WTC11 (cell line): ENCODE measurements at regions not wholly inside any gene's neighbourhood (a gene's known extent, or its start where the extent isn't known, plus 50 kb on each side); places are given as distances from the start of the nearest gene placed in this dataset.

ENCODE experiments used
- ATAC-seq: fragments of 200-7000 bp; cut with Tn5 transposase; 2 replicates; pipeline ENCODE4 v1.10.0; 2021; ENCODE audit warnings: mild to moderate bottlenecking, moderate library complexity
- CTCF ChIA-PET: fragments of 300-600 bp; sonication (Branson Sonifier 250); formaldehyde crosslinking; loops from one replicate; lab custom pipeline; 2021; ENCODE audit warnings: antibody characterized with exemption; lab: Charles Lee
- POLR2A ChIA-PET: fragments of 350-600 bp; sonication (Branson Sonifier 250); formaldehyde crosslinking; loops from one replicate; lab custom pipeline; 2021; ENCODE audit warnings: antibody characterized with exemption; lab: Charles Lee
- DNase-seq: peaks from one replicate; pipeline ENCODE4 v3.0.0; 2021; ENCODE audit warnings: low spot score
- H3K27ac Mint-ChIP-seq: 2 replicates; pipeline ENCODE4 v1.8.0; 2021; ENCODE audit warnings: mixed read lengths
- H3K27me3 Mint-ChIP-seq: 2 replicates; pipeline ENCODE4 v1.8.0; 2021; ENCODE audit warnings: low read depth, mild to moderate bottlenecking, moderate library complexity, mixed read lengths
- H3K36me3 Mint-ChIP-seq: 2 replicates; pipeline ENCODE4 v1.8.0; 2021; ENCODE audit warnings: mixed read lengths
- H3K4me1 Mint-ChIP-seq: 2 replicates; pipeline ENCODE4 v1.8.0; 2022; ENCODE audit warnings: mixed read lengths
- H3K4me3 Mint-ChIP-seq: 2 replicates; pipeline ENCODE4 v1.8.0; 2021; ENCODE audit warnings: mild to moderate bottlenecking, moderate library complexity, mixed read lengths
- H3K9me3 Mint-ChIP-seq: 2 replicates; pipeline ENCODE4 v1.8.0; 2021; ENCODE audit warnings: mixed read lengths
- ARID4B ChIP-seq: sonication (generic); formaldehyde crosslinking; IDR thresholded peaks from 2 replicates; pipeline ENCODE4 v1.8.0; 2023; ENCODE audit warnings: missing genetic modification reagents, mild to moderate bottlenecking, borderline replicate concordance
- CBFB ChIP-seq: sonication (generic); formaldehyde crosslinking; IDR thresholded peaks from 2 replicates; pipeline ENCODE4 v1.8.1; 2022; ENCODE audit warnings: mild to moderate bottlenecking, low read depth, missing genetic modification reagents
- ELF4 ChIP-seq: sonication (generic); formaldehyde crosslinking; IDR thresholded peaks from 2 replicates; pipeline ENCODE4 v1.8.1; 2022; ENCODE audit warnings: low read depth, mild to moderate bottlenecking, moderate library complexity, missing genetic modification reagents
- FOXJ3 ChIP-seq: sonication (generic); formaldehyde crosslinking; IDR thresholded peaks from 2 replicates; pipeline ENCODE4 v1.9.0; 2021; ENCODE audit warnings: missing genetic modification reagents, mild to moderate bottlenecking, borderline replicate concordance
- FOXK1 ChIP-seq: sonication (generic); formaldehyde crosslinking; IDR thresholded peaks from 2 replicates; pipeline ENCODE4 v1.8.0; 2022; ENCODE audit warnings: mild to moderate bottlenecking, moderate library complexity, missing genetic modification reagents
- GABPB1 ChIP-seq: sonication (generic); formaldehyde crosslinking; IDR thresholded peaks from 2 replicates; pipeline ENCODE4 v1.8.1; 2023; ENCODE audit warnings: mild to moderate bottlenecking, missing genetic modification reagents
- OVOL2 ChIP-seq: fragments of 250-450 bp; sonication (Bioruptor Pico); IDR thresholded peaks from 2 replicates; pipeline ENCODE4 v1.9.0; 2021; ENCODE audit warnings: mild to moderate bottlenecking, borderline replicate concordance
- SP1 ChIP-seq: sonication (generic); formaldehyde crosslinking; conservative IDR thresholded peaks from 2 replicates; pipeline ENCODE4 v1.8.1; 2022; ENCODE audit warnings: missing genetic modification reagents
- TEAD4 ChIP-seq: sonication (generic); formaldehyde crosslinking; IDR thresholded peaks from 2 replicates; pipeline ENCODE4 v1.8.0; 2022; ENCODE audit warnings: mild to moderate bottlenecking, missing genetic modification reagents
- USF1 ChIP-seq: sonication (generic); formaldehyde crosslinking; IDR thresholded peaks from 2 replicates; pipeline ENCODE4 v1.8.0; 2022; ENCODE audit warnings: mild to moderate bottlenecking, missing genetic modification reagents
- ZBTB21 ChIP-seq: sonication (generic); formaldehyde crosslinking; IDR thresholded peaks from 2 replicates; pipeline ENCODE4 v1.8.1; 2023; ENCODE audit warnings: mild to moderate bottlenecking, missing genetic modification reagents, borderline replicate concordance
- ZNF219 ChIP-seq: sonication (generic); formaldehyde crosslinking; IDR thresholded peaks from 2 replicates; pipeline ENCODE4 v1.8.0; 2023; ENCODE audit warnings: missing genetic modification reagents, mild to moderate bottlenecking, borderline replicate concordance
- ZNF416 ChIP-seq: fragments of 250-450 bp; sonication (Bioruptor Pico); IDR thresholded peaks from 2 replicates; pipeline ENCODE4 v1.9.0; 2021; ENCODE audit warnings: mild to moderate bottlenecking, inconsistent platforms
- TF ChIP-seq, protein P1 (sequence below): sonication (generic); formaldehyde crosslinking; IDR thresholded peaks from 2 replicates; pipeline ENCODE4 v1.8.0; 2023; ENCODE audit warnings: mild to moderate bottlenecking, missing genetic modification reagents
- TF ChIP-seq, protein P2 (sequence below): sonication (generic); formaldehyde crosslinking; IDR thresholded peaks from 2 replicates; pipeline ENCODE4 v1.8.0; 2023; ENCODE audit warnings: missing genetic modification reagents
- TF ChIP-seq, protein P3 (sequence below): fragments of 250-450 bp; sonication (Bioruptor Pico); IDR thresholded peaks from 2 replicates; pipeline ENCODE4 v1.9.0; 2021; ENCODE audit warnings: moderate library complexity, mild to moderate bottlenecking, inconsistent platforms, borderline replicate concordance
- TF ChIP-seq, protein P4 (sequence below): sonication (generic); formaldehyde crosslinking; IDR thresholded peaks from 2 replicates; pipeline ENCODE4 v1.8.1; 2023; ENCODE audit warnings: mild to moderate bottlenecking, missing genetic modification reagents
- TF ChIP-seq, protein P5 (sequence below): sonication (generic); formaldehyde crosslinking; IDR thresholded peaks from 2 replicates; pipeline ENCODE4 v1.8.1; 2023; ENCODE audit warnings: mild to moderate bottlenecking, missing genetic modification reagents, moderate library complexity
- TF ChIP-seq, protein P6 (sequence below): sonication (generic); formaldehyde crosslinking; IDR thresholded peaks from 2 replicates; pipeline ENCODE4 v1.8.0; 2022; ENCODE audit warnings: missing genetic modification reagents

DNA sequence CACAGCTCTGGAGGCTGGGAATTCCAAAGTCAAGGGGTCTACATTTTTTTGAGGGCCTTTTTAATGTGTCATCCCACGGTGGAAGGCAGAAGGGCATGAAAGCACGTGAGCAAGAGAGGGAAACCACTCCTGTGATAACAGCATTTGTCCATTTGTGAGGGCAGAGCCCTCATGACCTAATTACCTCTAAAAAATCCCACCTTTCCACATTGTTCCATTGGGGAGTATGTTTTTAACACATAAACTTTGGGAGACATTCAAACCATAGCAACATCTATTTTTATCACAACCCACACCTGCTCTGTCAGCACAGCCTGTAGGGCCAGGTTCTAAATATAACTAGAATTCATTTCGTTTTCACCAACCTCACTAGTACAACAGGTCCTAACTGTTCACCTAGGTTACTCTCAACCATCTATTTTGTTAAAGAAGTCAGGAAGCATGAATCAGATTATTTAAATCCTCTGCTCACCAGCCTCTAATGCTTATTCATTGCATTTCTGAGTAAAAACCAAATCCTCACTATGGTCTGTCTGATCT is 92.2 kb upstream of the DPP10 start:
- no peaks in the 10 kb centered on the region for H3K27me3 Mint-ChIP-seq
- peaks cover 66% of the 10 kb centered on the region for H3K9me3 Mint-ChIP-seq
- peaks cover 21% of the 10 kb centered on the region for H3K36me3 Mint-ChIP-seq
- H3K27ac Mint-ChIP-seq, result no peak overlapping the region
- H3K4me1 Mint-ChIP-seq, result no peaks in the 10 kb centered on the region
- no peak for DNase-seq
- no peak overlapping the region for H3K4me3 Mint-ChIP-seq
- TF ChIP-seq, protein P1, sequence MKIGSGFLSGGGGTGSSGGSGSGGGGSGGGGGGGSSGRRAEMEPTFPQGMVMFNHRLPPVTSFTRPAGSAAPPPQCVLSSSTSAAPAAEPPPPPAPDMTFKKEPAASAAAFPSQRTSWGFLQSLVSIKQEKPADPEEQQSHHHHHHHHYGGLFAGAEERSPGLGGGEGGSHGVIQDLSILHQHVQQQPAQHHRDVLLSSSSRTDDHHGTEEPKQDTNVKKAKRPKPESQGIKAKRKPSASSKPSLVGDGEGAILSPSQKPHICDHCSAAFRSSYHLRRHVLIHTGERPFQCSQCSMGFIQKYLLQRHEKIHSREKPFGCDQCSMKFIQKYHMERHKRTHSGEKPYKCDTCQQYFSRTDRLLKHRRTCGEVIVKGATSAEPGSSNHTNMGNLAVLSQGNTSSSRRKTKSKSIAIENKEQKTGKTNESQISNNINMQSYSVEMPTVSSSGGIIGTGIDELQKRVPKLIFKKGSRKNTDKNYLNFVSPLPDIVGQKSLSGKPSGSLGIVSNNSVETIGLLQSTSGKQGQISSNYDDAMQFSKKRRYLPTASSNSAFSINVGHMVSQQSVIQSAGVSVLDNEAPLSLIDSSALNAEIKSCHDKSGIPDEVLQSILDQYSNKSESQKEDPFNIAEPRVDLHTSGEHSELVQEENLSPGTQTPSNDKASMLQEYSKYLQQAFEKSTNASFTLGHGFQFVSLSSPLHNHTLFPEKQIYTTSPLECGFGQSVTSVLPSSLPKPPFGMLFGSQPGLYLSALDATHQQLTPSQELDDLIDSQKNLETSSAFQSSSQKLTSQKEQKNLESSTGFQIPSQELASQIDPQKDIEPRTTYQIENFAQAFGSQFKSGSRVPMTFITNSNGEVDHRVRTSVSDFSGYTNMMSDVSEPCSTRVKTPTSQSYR (CRISPR knock-in tag), result no peak
- TF ChIP-seq ZNF416 (CRISPR knock-in tag) (no peak), CBFB (CRISPR knock-in tag) (no peak), ZNF219 (no peak), ARID4B (CRISPR knock-in tag) (no peak), FOXJ3 (no peak), OVOL2 (CRISPR knock-in tag) (no peak), FOXK1 (CRISPR knock-in tag) (no peak), ELF4 (CRISPR knock-in tag) (no peak)
- TF ChIP-seq, protein P2, sequence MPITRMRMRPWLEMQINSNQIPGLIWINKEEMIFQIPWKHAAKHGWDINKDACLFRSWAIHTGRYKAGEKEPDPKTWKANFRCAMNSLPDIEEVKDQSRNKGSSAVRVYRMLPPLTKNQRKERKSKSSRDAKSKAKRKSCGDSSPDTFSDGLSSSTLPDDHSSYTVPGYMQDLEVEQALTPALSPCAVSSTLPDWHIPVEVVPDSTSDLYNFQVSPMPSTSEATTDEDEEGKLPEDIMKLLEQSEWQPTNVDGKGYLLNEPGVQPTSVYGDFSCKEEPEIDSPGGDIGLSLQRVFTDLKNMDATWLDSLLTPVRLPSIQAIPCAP (CRISPR knock-in tag), result no peak
- TF ChIP-seq, protein P3, sequence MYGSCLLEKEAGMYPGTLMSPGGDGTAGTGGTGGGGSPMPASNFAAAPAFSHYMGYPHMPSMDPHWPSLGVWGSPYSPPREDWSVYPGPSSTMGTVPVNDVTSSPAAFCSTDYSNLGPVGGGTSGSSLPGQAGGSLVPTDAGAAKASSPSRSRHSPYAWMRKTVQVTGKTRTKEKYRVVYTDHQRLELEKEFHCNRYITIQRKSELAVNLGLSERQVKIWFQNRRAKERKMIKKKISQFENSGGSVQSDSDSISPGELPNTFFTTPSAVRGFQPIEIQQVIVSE, result no peak
- TF ChIP-seq, protein P4, sequence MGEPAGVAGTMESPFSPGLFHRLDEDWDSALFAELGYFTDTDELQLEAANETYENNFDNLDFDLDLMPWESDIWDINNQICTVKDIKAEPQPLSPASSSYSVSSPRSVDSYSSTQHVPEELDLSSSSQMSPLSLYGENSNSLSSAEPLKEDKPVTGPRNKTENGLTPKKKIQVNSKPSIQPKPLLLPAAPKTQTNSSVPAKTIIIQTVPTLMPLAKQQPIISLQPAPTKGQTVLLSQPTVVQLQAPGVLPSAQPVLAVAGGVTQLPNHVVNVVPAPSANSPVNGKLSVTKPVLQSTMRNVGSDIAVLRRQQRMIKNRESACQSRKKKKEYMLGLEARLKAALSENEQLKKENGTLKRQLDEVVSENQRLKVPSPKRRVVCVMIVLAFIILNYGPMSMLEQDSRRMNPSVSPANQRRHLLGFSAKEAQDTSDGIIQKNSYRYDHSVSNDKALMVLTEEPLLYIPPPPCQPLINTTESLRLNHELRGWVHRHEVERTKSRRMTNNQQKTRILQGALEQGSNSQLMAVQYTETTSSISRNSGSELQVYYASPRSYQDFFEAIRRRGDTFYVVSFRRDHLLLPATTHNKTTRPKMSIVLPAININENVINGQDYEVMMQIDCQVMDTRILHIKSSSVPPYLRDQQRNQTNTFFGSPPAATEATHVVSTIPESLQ, result no peak
- POLR2A ChIA-PET, result no interaction called here
- CTCF ChIA-PET, result no interaction called here
- no peak for ATAC-seq

DNA sequence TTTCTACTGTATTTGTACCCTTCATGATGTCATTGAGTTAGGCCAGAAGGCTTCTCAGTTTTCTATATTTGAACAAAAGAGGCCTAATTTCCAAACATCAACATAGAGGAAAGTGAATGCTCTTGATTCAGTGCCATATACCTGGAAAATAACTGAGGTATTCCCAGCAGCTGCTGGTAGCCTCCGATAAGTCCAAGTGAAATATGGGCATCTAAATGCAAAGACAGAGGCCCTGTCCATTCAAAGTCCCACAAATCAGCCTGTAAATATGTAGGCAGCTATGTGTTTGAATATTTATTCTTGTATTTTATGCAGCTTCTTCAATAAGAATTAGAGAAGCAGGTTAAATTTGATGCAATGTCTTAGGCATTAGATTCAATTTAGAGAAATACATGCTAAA is 89.5 kb upstream of the DPP10 start:
- no peak for DNase-seq
- peaks cover 47% of the 10 kb centered on the region for H3K9me3 Mint-ChIP-seq
- H3K36me3 Mint-ChIP-seq, result peaks cover 11% of the 10 kb centered on the region
- ATAC-seq, result no peak
- H3K27me3 Mint-ChIP-seq, result no peaks in the 10 kb centered on the region
- ChIA-PET CTCF (no interaction called here), POLR2A (no interaction called here)
- no peaks in the 10 kb centered on the region for H3K4me1 Mint-ChIP-seq
- H3K4me3 Mint-ChIP-seq, result no peak overlapping the region
- no peak overlapping the region for H3K27ac Mint-ChIP-seq
- TF ChIP-seq TEAD4 (CRISPR knock-in tag) (no peak), SP1 (CRISPR knock-in tag) (no peak), ZNF219 (no peak), FOXK1 (CRISPR knock-in tag) (no peak), GABPB1 (CRISPR knock-in tag) (no peak), USF1 (CRISPR knock-in tag) (no peak), ZBTB21 (CRISPR knock-in tag) (no peak)
- TF ChIP-seq, protein P5, sequence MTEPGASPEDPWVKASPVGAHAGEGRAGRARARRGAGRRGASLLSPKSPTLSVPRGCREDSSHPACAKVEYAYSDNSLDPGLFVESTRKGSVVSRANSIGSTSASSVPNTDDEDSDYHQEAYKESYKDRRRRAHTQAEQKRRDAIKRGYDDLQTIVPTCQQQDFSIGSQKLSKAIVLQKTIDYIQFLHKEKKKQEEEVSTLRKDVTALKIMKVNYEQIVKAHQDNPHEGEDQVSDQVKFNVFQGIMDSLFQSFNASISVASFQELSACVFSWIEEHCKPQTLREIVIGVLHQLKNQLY (CRISPR knock-in tag), result no peak
- TF ChIP-seq, protein P6, sequence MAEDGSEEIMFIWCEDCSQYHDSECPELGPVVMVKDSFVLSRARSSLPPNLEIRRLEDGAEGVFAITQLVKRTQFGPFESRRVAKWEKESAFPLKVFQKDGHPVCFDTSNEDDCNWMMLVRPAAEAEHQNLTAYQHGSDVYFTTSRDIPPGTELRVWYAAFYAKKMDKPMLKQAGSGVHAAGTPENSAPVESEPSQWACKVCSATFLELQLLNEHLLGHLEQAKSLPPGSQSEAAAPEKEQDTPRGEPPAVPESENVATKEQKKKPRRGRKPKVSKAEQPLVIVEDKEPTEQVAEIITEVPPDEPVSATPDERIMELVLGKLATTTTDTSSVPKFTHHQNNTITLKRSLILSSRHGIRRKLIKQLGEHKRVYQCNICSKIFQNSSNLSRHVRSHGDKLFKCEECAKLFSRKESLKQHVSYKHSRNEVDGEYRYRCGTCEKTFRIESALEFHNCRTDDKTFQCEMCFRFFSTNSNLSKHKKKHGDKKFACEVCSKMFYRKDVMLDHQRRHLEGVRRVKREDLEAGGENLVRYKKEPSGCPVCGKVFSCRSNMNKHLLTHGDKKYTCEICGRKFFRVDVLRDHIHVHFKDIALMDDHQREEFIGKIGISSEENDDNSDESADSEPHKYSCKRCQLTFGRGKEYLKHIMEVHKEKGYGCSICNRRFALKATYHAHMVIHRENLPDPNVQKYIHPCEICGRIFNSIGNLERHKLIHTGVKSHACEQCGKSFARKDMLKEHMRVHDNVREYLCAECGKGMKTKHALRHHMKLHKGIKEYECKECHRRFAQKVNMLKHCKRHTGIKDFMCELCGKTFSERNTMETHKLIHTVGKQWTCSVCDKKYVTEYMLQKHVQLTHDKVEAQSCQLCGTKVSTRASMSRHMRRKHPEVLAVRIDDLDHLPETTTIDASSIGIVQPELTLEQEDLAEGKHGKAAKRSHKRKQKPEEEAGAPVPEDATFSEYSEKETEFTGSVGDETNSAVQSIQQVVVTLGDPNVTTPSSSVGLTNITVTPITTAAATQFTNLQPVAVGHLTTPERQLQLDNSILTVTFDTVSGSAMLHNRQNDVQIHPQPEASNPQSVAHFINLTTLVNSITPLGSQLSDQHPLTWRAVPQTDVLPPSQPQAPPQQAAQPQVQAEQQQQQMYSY (CRISPR knock-in tag), result no peak
